Hindlimb muscle (tissue), 1 donor: ENCODE measurements at regions not wholly inside any gene's neighbourhood (a gene's known extent, or its start where the extent isn't known, plus 50 kb on each side); places are given as distances from the start of the nearest gene placed in this dataset.
A peak's percentile ranks its signal among the peaks of the same experiment; 100 is the strongest.

ENCODE experiments used
- DNase-seq: peaks from one replicate; pipeline ENCODE4 v3.0.0-alpha.2; 2013

GRCh38 chr11:30159546-30159945 lies 71.3 kb upstream of the FSHB start:
- no peak for DNase-seq

DNA sequence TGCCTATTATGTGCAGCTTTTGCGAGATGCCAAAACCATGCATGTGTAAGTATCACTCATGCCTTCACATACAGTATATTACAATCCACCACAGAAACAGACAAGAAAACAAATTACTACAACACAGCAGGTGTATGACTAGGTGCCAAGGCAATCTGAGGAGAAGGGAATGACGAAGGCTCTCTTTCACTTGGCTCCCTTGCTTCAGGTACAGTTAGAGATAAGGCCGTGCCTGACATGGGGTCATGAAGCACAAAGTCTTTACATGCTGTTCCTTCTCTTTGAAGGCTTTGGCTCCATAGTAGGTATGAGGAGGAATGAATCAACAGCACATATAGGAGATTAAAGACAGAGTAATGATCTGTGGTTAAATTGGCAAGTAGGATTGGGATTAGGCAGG lies 65.2 kb upstream of the FSHB start:
- DNase-seq, result no peak

- DNase-seq, result no peak
These were observed 59.2 kb upstream of the FSHB start for GRCh38 chr11:30171661-30172060.

DNA sequence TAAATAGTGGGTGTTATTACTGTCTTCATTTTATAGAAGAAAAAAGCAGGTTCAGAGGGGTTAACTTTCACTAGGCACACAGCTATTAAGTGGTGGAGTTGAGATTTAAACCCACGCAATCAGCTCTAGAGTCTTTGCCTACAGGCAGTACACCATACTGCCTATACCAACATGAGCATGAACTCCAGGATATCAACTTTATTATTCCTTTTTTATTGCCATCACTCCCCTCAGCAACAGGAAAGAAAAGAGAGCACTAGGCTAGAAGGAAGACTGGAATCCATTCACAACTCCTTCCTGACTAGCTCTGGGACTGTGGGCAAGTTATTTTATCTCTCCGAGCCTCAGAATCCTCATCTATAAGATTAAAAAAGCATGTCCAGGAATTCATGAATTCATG lies 58.7 kb upstream of the FSHB start:
- DNase-seq, result no peak

DNA sequence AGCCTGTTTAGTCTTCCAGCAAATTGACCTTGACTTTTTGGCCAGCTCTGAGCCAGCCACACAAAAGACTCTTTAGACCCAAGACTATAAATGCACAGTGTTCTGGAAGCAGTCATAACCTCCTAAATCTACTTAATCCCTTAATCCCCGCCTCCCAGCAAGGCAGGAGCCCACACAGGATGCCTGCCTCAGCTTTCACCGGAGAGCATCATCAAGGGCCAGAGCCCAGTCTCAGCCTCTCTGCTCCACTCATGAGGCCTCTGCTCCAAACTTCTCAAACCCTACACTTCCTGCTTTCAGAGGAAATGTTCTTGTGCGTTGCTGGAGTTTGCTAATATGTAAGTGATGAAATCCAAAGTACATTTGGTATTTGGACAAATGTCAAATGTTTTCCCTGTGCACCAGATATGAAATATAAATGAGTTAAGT lies 57.9 kb upstream of the FSHB start:
- DNase-seq, result peak; percentile 16

DNA sequence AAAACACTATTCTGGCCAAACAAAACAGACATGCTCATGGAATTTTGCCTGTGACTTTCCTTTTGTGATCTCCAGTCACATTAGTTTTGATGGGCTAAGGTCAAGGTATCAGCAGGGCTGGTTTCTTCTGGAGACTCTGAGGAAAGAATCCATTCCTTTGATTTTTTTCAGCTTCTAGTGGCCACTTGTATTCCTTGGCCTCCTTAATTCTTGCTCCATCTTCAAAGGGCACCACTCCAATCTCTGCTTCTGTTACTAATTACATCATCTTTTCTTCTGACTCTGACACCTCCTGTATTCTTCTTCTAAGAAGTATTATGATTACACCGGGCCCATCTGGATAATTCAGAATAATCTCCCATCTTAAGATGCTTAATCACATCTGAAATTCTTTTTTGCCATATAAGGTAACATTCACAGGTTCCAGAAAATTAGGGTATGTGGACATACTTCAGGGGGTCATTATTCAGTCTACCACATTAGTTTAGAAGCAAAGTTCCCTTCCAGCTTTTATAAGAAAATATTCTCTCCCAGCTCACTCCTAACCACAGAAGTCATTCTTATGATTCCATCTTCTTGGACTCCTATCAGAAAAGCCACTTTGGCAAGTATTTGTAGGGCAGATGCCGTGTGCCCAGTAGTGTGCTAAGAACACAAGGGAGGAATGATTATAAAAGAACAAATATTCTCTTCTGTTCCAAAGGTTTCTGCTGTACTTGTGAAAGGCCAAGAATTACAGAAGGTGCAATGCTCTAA lies 56.4 kb upstream of the FSHB start:
- no peak for DNase-seq
